Activated naive CD8-positive, alpha-beta T cell (primary cell): ENCODE measurements at regions not wholly inside any gene's neighbourhood (a gene's known extent, or its start where the extent isn't known, plus 50 kb on each side); places are given as distances from the start of the nearest gene placed in this dataset.

Experiments used
- H3K27ac Mint-ChIP-seq: one replicate; pipeline ENCODE4 v1.8.0; 2021; ENCODE audit warnings: mixed read lengths
- H3K27me3 Mint-ChIP-seq: one replicate; pipeline ENCODE4 v1.8.0; 2021; ENCODE audit warnings: mixed read lengths
- H3K36me3 Mint-ChIP-seq: one replicate; pipeline ENCODE4 v1.8.0; 2021; ENCODE audit warnings: mixed read lengths
- H3K4me1 Mint-ChIP-seq: one replicate; pipeline ENCODE4 v1.8.0; 2021; ENCODE audit warnings: low read depth, mixed read lengths
- H3K4me3 Mint-ChIP-seq: one replicate; pipeline ENCODE4 v1.8.0; 2021; ENCODE audit warnings: mild to moderate bottlenecking, mixed read lengths
- H3K9me3 Mint-ChIP-seq: one replicate; pipeline ENCODE4 v1.8.0; 2021; ENCODE audit warnings: low read depth, mixed read lengths

DNA sequence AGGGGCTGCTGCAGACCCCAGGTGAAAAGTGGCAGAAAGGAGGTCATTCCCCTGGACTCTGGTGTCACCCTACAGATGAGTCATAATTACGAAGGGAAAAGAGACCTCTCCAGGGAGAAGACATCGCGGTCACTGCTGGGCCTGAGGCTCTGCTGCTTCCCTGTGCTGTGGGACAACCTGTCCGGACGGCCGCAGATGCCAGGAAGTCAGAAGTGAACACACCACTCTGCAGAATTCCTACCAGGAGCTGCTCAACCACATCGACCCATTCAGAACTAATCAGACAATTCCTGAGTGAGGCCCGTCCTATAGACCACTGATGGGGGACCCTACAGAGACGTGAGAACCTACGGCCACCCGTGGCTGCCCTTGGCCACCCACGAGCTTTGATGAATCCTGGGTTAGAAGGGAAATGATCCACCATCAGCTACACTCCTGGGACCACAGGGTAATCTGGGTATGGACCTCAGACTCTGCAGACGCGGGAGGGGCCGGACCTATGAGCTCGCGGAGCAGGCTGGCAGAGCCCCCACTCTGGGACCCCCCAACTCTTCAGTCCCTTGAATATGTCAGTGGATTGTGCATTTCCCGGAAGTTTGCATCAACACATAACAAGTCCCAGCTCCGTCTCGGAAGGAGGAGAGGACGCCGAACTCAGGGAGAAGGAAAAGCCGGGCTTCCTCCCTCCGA, 636.7 kb downstream of the BRD1 start:
- Mint-ChIP-seq H3K4me1 (no peaks in the 10 kb centered on the region), H3K4me3 (no peak overlapping the region), H3K36me3 (no peaks in the 10 kb centered on the region), H3K27ac (no peak overlapping the region), H3K9me3 (no peaks in the 10 kb centered on the region), H3K27me3 (peaks cover 7% of the 10 kb centered on the region)

DNA sequence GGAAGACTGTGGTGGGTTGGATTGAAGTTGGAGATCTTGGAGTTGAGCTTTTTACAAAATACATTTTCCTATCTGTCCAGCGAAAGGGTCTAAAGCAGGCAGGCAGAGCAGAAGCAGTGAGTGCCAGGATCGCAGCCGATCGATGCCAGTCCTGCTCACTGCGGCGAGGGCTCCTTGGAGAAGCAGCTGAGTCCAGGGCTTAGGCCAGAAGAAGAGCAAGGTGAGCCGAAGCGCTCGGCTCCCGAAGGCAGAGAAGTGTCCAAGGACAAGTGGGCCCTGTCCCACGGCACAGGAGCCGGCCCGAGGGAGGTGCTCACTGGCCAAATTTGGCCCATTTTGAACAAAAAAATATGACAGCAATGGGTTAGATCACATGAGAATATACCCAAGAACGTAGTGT, 637.8 kb downstream of the BRD1 start:
- Mint-ChIP-seq H3K9me3 (no peaks in the 10 kb centered on the region), H3K4me3 (no peak overlapping the region), H3K36me3 (no peaks in the 10 kb centered on the region), H3K4me1 (no peaks in the 10 kb centered on the region), H3K27me3 (peaks cover 13% of the 10 kb centered on the region), H3K27ac (no peak overlapping the region)

DNA sequence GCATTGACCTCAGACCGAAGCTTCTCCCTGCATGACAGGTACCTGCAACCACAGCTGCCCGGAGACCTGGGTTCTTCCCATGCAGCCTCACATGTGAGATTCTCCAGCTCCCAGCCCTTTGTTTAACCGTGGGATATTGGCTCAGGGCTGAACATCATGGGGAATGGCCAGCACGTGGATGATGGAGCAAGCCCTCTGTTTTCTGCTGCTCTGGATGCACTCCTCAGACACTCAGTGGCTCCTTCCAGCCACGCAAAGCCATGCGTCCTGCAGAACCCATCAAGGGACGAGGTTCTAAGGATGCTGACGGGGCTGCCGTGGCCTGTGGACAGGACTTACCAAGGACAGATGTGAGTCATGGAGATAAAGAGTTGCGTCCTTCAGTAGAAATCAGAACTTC, 639.1 kb downstream of the BRD1 start:
- no peaks in the 10 kb centered on the region for H3K36me3 Mint-ChIP-seq
- no peaks in the 10 kb centered on the region for H3K4me1 Mint-ChIP-seq
- no peaks in the 10 kb centered on the region for H3K9me3 Mint-ChIP-seq
- H3K4me3 Mint-ChIP-seq = no peak overlapping the region
- peaks cover 13% of the 10 kb centered on the region for H3K27me3 Mint-ChIP-seq
- no peak overlapping the region for H3K27ac Mint-ChIP-seq

DNA sequence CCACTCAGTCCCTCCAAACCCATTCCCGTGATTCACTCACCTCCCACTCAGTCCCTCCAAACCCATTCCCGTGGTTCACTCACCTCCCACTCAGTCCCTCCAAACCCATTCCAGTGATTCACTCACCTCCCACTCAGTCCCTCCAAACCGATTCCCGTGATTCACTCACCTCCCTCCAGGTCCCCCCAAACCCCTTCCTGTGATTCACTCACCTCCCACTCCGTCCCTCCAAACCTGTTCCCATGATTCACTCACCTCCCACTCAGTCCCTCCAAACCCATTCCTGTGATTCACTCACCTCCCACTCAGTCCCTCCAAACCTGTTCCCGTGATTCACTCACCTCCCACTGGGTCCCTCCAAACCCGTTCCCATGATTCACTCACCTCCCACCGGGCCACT, 639.6 kb downstream of the BRD1 start:
- Mint-ChIP-seq H3K4me1 (no peaks in the 10 kb centered on the region), H3K27me3 (peaks cover 13% of the 10 kb centered on the region), H3K4me3 (no peak overlapping the region), H3K27ac (no peak overlapping the region), H3K9me3 (no peaks in the 10 kb centered on the region), H3K36me3 (no peaks in the 10 kb centered on the region)

DNA sequence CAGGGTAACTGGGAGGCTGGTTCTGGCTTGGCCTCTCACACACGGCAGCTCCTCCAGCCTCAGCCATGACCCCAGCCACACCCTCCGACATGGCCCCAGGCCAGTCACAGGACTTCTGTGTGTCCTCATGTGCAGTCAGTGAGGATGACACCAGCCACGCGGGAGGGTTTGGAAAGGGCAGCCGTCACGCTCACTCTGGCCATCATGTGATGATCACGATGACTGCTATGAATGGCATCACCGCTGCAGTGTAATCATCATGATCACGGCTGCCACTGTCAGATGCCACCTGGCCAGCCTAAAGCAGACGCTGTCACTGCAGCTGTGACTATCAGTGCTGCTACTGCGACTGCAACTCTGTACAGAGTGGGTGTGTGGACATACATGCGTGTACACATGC, 640.9 kb downstream of the BRD1 start:
- H3K27me3 Mint-ChIP-seq = peaks cover 13% of the 10 kb centered on the region
- H3K4me1 Mint-ChIP-seq = no peaks in the 10 kb centered on the region
- H3K27ac Mint-ChIP-seq = no peak overlapping the region
- no peaks in the 10 kb centered on the region for H3K36me3 Mint-ChIP-seq
- H3K4me3 Mint-ChIP-seq = no peak overlapping the region
- no peaks in the 10 kb centered on the region for H3K9me3 Mint-ChIP-seq

DNA sequence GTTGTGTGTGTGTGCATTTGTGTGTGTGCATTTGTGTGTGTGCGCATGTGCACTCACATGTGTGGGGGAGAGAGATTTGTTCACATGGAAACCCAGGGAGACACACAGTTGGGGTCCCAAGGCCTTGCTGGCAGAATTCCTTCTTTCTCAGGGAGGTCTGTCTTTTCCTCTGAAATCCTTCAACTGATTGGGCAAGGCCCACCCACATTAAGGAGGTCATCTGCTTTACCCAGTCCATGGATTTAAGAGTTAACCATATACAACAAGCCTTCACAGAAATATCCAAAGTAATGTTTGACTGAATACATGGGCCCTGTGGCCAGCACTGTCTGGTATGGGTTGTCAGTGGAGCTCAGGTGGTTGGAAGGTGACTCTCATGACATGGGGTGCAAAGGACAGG, 641.4 kb downstream of the BRD1 start:
- H3K27me3 Mint-ChIP-seq = peaks cover 13% of the 10 kb centered on the region
- no peak overlapping the region for H3K4me3 Mint-ChIP-seq
- H3K27ac Mint-ChIP-seq = no peak overlapping the region
- H3K36me3 Mint-ChIP-seq = no peaks in the 10 kb centered on the region
- H3K9me3 Mint-ChIP-seq = no peaks in the 10 kb centered on the region
- H3K4me1 Mint-ChIP-seq = no peaks in the 10 kb centered on the region

DNA sequence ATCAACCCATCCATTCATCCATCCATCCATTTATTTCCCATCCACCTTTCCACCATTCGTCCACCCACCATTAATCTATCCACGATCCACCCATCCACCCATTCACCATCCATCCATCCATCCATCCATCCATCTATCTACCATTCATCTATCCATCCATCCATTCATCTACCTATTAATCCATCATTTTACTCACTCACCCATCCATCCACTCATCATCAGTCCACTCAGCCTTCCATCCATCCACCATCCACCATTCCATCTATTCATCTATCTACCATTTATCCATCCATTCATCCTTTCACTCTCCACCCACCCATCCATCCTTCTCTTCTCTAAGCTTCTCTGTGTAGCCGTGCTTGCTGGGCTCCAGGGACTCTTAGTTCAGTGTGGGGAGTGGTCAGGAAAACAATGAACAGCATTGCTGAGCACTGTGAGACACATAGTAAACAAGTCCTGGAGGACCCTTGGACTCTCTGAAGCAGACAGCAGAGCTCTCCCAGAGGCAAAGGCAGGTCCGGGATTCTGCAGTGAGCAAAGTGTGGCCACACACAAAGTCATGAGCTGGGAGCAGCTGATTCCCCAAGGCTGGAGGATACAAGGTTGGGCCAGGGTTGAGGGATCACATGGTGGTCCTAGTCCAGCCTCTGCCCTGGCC, 642.2 kb downstream of the BRD1 start:
- Mint-ChIP-seq H3K36me3 (no peaks in the 10 kb centered on the region), H3K27me3 (peaks cover 13% of the 10 kb centered on the region), H3K27ac (no peak overlapping the region), H3K4me3 (no peak overlapping the region), H3K9me3 (no peaks in the 10 kb centered on the region), H3K4me1 (no peaks in the 10 kb centered on the region)

DNA sequence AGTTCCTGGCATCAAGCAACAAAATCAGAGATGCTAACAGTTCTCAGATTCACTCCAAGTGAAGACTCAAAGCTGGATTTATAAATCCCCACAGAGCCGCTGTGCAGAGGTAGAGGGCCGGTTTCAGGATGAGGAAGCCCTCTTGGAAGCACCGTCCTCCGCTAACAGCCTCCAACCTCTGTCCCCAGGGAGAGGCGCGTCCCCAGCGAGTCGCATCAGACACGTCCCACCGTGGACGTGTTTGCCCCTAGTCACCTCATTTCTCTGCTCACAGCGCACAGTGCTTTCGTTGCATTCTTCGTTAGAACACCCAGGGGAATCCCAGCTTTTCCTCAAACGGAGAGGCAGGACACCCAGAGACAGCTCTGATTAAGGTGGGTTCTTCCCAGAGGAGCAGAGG, 642.9 kb downstream of the BRD1 start:
- H3K27me3 Mint-ChIP-seq = peaks cover 10% of the 10 kb centered on the region
- no peaks in the 10 kb centered on the region for H3K36me3 Mint-ChIP-seq
- no peak overlapping the region for H3K4me3 Mint-ChIP-seq
- H3K27ac Mint-ChIP-seq = no peak overlapping the region
- H3K4me1 Mint-ChIP-seq = no peaks in the 10 kb centered on the region
- H3K9me3 Mint-ChIP-seq = no peaks in the 10 kb centered on the region

DNA sequence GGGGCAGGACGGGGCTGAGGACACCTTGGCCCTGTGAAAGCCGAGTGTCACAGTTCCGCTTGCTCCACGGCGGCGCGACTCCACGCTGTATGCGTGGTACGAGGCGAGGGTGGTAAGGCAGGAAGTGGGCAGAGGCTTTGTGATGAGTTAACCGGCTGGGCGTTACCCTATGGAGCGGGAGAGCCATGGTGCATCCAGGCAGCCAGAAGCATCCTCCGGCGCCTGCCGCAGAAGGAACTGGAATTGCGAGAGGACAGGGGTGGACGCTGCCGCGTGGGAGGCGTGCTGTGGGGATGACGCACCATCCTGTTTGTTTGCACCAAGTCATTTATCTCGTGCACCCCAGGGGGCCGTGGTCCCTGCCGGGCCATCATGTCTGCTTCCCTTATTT, 643.9 kb downstream of the BRD1 start:
- Mint-ChIP-seq H3K36me3 (no peaks in the 10 kb centered on the region), H3K9me3 (no peaks in the 10 kb centered on the region), H3K4me1 (no peaks in the 10 kb centered on the region), H3K27ac (no peak overlapping the region), H3K27me3 (peaks cover 8% of the 10 kb centered on the region), H3K4me3 (no peak overlapping the region)

DNA sequence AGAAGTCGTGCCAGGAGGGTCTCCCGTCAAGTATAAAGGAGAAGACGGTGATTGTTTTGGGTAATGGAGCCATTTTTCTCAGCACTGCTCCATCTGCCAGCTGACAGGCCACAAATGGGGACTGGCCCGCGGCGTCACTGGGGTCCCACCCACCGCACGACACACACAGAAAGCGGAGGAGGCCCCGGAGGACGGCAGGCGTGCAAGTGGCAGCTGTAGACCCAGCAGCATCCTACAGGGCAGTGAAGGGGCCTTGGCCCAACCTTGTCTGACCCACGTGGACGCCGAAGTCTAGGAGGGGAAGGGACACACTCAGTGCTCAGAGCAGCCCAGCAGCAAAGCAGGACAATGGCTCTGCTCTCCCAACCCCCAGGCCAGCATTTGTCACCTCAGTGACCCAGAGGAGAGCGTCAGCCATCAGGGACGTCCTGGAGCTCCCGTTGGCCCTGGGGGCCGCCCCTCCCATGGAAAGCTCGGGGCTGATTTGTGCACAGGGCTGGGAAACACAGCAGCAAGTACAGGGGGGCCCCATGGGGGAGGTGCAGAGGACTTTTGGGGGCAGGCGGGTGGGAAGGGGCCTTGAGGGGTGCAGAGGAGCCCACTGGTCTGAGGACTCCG, 644.4 kb downstream of the BRD1 start:
- no peak overlapping the region for H3K4me3 Mint-ChIP-seq
- H3K27ac Mint-ChIP-seq = no peak overlapping the region
- H3K27me3 Mint-ChIP-seq = peaks cover 8% of the 10 kb centered on the region
- no peaks in the 10 kb centered on the region for H3K9me3 Mint-ChIP-seq
- no peaks in the 10 kb centered on the region for H3K36me3 Mint-ChIP-seq
- no peaks in the 10 kb centered on the region for H3K4me1 Mint-ChIP-seq

DNA sequence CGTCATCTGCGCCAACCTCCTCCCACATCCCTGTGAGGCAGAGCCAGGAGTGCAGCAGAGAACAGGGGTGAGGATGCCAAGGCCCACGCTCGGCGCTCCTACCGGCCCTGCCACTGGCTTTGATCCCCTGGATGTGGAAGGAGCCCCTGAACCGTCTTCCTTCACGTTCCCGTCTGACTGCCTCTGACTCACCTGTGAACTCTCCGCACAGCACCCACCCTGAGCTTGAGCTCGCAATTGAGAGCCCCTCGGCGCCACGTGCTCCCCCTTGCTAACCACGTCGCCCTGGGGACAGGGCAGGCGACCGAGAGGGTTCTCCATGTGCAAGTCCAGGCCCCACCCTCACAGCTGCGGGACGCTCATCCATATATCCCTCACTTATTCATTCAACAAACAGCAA, 645.3 kb downstream of the BRD1 start:
- H3K36me3 Mint-ChIP-seq = no peaks in the 10 kb centered on the region
- H3K27me3 Mint-ChIP-seq = peaks cover 8% of the 10 kb centered on the region
- H3K9me3 Mint-ChIP-seq = no peaks in the 10 kb centered on the region
- H3K27ac Mint-ChIP-seq = no peak overlapping the region
- H3K4me3 Mint-ChIP-seq = no peak overlapping the region
- H3K4me1 Mint-ChIP-seq = no peaks in the 10 kb centered on the region

DNA sequence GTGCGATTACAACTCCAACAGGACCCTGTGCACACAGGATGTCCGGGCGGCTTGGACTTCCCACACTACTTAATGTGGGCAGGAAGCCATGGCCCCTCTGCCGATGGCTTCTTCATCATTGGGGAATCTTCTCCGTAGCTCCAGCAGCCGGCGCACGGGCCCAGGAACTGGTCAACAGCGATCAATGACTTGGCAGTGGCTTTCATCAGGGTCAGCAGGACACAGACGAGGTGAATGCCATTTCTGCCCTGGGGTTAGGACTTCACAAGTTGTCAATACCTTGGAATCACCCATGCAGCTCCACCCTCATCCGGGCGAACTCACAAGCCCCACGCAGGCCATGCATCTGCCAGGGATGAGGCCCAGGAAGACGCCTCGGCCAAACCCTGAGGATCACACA, 645.7 kb downstream of the BRD1 start:
- Mint-ChIP-seq H3K27me3 (peaks cover 8% of the 10 kb centered on the region), H3K9me3 (no peaks in the 10 kb centered on the region), H3K4me3 (no peak overlapping the region), H3K36me3 (no peaks in the 10 kb centered on the region), H3K4me1 (no peaks in the 10 kb centered on the region), H3K27ac (no peak overlapping the region)

DNA sequence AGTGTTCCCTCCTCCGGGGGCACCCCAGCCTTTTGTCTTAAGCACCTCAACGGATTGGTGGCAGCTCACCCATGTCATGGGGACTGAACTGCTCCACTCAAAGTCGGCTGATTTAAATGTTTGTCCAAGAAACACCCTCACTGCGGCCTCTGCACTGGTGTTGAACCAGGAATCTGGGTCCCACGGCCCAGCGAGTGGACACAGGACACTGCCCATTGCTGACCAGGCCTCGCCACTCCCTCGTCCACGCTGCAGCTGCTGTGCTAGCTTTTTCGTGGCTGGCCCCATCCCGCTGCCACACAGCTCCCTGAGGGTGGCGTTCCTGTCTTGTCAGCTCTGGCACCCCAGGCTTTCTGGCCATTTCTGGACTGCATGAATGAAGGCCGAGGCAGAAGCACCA, 646.2 kb downstream of the BRD1 start:
- H3K27me3 Mint-ChIP-seq = peaks cover 11% of the 10 kb centered on the region
- H3K9me3 Mint-ChIP-seq = no peaks in the 10 kb centered on the region
- H3K4me1 Mint-ChIP-seq = no peaks in the 10 kb centered on the region
- no peak overlapping the region for H3K27ac Mint-ChIP-seq
- no peaks in the 10 kb centered on the region for H3K36me3 Mint-ChIP-seq
- H3K4me3 Mint-ChIP-seq = no peak overlapping the region

DNA sequence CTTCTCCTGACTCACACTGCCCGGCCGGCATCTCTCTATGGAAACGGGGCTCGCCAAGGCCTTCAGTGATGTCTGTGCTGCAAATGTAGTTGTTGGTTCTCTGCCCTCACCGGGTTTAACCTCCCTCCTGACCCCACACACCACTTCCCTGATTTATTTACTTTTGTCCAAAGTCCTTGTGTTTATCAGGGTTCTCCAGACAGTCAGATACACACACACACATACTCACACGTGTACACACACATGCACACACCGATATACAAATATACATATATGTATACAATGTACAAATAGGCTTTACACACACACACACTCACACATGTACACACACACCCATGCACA, 647.0 kb downstream of the BRD1 start:
- Mint-ChIP-seq H3K36me3 (no peaks in the 10 kb centered on the region), H3K4me3 (no peak overlapping the region), H3K27me3 (peaks cover 7% of the 10 kb centered on the region), H3K9me3 (no peaks in the 10 kb centered on the region), H3K4me1 (no peaks in the 10 kb centered on the region), H3K27ac (no peak overlapping the region)

DNA sequence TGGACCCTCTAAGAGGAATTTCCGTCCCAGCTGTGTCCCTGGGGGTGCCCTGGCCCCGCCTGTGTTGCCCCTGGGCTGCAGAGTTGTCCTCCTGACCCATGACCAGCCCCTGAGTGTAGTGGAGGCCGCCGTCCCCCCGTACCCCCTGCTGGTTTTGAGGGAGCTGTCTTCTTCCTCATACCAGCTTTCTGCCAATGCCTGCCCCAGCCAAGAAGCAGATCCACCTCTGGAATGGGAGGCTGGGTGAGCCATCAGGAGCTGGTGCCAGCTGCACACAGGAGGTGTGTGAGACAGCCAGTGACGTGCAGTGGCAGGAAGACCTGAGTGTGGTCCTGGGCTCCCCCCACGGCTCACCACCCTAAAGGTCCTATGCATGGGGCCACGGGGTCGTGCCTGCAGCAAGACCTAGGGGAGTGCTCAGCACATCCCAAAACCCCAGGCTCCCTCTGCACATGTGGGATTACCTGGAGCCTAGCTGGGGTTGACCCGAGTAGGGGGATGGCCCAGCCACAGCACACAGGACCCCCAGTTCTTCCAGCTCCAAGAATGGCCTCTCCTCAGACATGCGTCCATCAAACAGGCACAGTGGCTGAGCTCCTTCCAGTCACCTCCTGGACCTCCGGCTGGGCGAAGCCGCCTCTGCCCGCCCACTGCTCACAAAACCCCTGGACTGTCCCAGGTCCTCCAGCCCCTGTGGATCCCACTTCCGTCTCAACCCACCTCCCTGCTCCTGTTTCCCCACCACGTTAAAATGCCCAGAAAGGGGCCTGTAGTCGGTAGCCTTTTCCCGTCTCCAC, 647.6 kb downstream of the BRD1 start:
- peaks cover 4% of the 10 kb centered on the region for H3K27me3 Mint-ChIP-seq
- H3K9me3 Mint-ChIP-seq = no peaks in the 10 kb centered on the region
- no peaks in the 10 kb centered on the region for H3K36me3 Mint-ChIP-seq
- no peak overlapping the region for H3K27ac Mint-ChIP-seq
- no peak overlapping the region for H3K4me3 Mint-ChIP-seq
- no peaks in the 10 kb centered on the region for H3K4me1 Mint-ChIP-seq
